Hepatic stellate cell (primary cell): ENCODE measurements at regions not wholly inside any gene's neighbourhood (a gene's known extent, or its start where the extent isn't known, plus 50 kb on each side); places are given as distances from the start of the nearest gene placed in this dataset.
"Not testable (repeated sequence)": the region's sequence is repeated elsewhere in the genome, so short reads cannot be mapped to it uniquely, and the experiment has no call there.

Experiments used
- DNase-seq: peaks from one replicate; pipeline ENCODE4 v3.0.0; 2011; ENCODE audit warnings: low spot score

DNA sequence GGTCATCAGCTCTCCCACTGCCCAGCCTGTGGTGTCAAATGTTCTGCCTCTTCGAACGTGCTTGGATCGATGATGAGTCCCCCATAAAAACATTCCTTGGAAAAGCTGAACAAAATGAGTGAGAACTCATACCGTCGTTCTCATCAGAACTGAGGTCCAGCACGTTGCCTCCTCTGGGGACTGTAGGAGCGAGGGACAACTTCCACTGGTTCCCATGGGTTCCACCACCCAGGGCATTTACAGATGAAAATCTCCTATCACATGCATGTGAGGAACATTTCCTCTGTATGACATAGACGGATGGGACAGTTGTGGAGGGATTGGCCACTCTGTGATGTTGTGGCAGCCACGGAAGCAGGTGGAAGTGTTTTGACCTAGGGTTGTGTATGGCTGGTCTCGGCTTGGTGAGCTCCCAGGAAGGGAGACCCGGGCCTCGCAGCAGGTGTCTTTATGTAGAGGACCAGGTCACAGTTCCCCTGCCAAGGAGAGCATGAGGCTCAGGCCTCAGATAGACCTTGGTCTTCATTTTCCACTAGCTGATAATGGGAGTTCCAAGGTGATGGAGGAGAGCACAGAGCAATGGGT lies 113.0 kb downstream of the SNRPN start:
- DNase-seq = no peak

DNA sequence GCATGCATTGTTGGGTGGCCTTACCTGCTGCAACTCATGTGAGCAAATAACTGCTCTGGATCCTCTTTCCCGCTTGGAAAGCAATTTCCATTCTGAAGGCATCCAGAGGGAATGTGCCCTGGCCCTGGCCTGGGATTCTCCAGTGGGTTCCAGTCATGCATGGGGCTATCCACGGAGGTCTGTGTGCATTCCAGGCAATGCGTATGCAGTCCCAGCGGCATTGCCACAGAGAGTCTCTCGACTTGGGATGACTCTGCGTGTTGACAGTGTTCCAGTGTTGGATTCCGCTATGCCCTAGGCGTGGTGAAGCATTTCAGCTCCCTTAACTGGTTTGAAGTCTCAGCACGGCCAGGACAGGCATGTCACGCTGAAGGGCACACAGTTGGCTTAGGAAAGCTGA lies 113.9 kb downstream of the SNRPN start:
- DNase-seq = no peak

- no peak for DNase-seq
These were observed 115.7 kb downstream of the SNRPN start for GRCh38 chr15:25070353-25070963.

DNA sequence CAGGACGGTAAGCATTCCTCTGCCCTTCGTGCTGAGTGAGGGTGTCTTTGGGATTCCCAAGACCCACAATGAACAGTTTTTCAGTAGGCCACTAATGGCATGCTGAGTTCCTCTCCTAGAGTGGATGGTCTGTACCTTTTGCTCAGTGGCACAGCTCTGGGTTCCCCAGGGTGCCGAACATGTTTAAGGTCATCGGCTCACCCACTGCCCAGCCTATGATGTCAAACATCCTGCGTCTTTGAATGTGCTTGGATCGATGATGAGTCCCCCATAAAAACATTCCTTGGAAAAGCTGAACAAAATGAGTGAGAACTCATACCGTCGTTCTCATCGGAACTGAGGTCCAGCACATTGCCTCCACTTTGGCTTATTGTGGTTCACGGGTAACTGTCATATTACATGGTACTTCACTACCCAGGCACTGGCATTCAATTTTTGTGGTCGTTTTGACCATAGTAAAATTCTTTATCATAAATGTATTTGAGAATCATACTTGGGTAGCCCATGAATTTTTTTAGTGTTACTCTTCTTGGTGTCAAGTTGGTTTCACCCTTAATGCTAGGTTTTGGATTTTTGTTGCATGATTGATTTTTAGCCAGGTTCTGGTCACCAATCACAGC lies 118.2 kb downstream of the SNRPN start:
- no peak for DNase-seq

DNA sequence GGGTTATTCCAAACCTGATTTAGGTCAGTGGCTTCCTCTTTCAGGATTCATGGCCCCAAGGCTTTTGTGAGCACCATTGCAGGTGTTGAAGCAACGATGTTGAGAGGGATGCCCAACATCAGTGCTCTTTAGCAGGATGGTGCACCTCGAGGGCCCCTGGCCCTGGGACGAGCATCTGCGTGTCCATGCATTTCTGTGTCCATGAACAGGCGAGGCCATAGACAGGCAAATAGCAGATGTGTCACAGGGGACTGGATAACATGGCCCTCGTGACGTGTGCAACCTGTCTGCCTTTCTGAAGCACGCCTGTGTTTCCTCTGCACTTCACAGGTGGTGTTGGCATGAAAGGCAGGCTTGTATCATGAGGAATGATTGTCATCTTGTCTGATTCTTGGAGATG lies 132.3 kb downstream of the SNRPN start:
- DNase-seq = no peak

- no peak for DNase-seq
These were observed 133.5 kb downstream of the SNRPN start for GRCh38 chr15:25088261-25088790.

- no peak for DNase-seq
These were observed 134.8 kb downstream of the SNRPN start for GRCh38 chr15:25089577-25089976.

GRCh38 chr15:25090073-25090733 lies 135.4 kb downstream of the SNRPN start:
- DNase-seq = no peak

DNA sequence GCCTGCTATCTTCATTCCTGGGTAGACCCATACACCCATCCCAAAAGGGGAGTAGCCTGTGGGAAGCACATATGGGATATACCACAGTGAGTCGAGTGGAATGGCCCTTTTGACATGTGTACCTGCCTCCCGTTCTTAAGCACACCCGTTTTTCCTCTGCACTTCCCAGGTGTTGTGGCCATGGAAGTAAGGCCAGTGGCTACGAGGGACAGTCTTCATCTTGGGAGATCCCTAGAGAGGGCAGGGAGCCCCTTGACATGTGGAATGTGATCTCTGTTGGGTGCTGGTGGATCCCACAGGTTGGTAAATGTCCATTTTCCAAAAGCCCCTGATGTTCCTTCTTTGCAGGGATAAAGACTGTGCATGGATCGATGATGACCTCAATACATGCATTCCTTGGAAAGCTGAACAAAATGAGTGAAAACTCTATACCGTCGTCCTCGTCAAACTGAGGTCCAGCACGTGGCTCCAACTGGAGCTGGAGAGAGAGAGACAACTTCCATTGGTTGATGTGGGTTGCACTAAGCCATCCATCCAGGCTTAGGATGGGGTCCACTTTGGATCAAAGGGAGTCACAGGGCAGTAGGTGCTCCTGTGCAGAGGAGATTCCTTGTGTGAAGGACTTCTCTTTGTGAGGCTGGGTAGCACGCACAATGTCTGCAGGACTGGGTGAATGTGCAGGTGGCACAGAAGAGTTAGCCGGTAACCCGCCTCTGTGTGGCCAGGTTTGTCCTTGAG lies 136.8 kb downstream of the SNRPN start:
- no peak for DNase-seq

GRCh38 chr15:25092661-25093060 lies 137.9 kb downstream of the SNRPN start:
- no peak for DNase-seq

DNA sequence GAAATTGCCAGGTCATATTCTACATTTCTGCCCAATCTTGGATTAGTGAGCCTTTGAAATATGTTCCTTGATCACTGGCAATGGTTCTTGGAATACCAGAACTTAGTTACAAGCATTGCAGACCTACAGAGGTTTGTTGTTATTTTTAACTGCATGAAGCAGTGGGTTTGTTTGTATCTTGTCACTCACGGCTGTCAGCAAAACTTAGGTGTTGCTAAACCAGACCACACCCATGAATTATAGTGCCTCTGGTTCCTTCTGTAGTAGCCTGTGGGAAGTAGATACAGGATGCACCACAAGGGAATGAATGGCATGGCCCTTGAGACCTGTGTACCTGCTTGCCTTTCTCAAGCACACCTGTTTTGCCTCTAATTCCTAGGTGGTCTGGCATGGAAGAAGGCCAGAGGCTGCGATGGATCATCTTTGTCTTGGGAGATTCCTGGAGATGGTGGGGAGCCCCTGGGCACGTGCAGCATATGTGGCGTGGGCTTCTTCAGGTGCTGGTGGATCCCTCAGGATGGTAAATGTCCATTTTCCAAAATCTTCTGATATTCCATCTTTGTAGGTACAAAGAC lies 138.8 kb downstream of the SNRPN start:
- DNase-seq = no peak

DNA sequence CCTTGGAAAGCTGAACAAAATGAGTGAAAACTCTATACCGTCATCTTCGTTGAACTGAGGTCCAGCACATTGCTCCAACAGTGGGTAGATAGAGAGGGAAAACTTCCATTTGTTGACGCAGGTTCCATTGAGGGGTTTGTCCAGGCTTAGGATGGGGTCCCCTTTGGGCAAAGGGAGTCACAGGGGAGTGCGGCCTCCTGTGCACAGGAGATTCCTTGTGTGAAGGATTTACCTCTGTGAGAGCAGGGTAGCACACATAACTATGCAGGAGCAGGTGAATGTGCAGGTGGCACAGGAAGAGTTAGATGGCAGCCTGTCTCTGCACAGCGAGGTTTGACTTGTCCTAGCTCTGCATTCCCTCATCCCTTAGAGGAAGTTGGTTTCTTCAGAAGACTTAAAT lies 139.3 kb downstream of the SNRPN start:
- DNase-seq = no peak

DNA sequence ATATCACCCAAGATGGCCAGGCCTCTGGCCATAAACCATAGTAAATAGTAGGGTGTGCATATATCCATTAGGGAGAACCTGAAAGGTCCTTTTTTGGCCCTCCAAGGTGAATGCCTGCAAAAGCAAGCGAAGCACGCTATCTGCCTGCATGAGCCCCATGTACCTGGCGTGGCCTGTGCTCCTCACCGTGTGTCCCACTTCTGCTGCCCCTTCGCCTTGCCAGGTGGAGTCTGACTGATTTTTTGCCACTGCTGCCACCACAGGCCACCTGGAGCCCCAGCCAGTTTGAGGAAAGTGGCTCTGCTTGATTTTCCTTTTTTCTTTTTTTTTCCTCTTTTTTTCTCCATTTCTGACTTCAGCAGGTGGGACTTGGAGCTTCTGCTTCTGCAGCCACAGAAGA lies 139.7 kb downstream of the SNRPN start:
- no peak for DNase-seq

DNA sequence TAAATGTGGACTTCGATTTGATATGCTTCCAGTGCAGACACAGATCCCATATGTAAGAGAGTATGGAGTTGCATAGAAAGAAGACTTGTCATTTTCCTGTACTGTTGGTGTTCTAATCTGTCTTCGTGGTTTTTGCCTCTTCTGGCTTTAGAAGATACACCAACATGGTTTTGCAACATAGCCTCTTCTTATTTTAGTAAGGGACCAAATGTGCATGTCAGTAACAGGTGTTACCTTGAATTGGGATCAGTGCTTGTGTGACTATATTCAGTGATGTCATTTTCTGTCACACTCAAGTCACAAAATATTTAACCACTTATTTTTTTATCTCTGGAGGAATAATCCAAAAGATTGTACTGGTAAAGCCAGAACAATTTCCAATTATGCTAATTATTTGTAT lies 140.4 kb downstream of the SNRPN start:
- DNase-seq = no peak

GRCh38 chr15:25099966-25100365 lies 145.2 kb downstream of the SNRPN start:
- not testable (repeated sequence) for DNase-seq

DNA sequence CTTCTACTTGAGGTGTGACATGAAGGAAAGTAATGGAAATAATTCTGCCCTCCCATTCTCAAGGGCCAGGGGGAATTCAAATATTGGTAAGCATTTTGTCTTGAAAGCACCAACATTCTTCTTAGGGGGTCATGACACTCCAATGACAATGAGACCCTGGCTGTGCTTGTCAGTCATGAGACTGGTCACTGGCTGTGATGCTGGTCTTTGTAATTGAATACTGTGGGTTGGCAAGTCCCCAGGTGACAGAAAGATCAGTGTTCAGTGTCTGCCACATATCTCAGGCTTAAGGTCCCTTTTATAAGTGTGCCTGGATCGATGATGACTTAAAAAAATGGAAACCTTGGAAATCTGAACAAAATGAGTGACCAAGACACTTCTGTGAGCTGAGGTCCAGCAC lies 151.4 kb downstream of the SNRPN start:
- no peak for DNase-seq

DNA sequence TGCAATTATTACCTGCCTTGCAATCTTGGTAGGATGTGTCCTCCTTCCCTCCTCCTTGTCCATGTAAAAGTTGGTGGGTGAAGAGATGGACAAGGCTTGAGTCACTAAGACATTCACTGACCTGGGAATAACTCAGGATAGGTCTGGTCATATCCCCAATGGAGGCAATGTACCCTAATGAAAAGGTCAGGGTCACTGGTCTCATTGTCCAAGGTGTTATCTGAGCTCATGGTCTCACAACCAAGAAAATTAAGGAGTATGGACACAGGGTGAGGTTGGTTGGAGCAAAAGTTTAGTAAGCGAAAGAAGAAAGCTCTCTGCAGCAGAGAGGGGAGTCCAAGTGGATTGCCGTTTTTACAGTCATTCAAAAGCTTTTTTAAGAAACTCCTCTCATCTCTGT lies 179.0 kb downstream of the SNRPN start:
- no peak for DNase-seq

GRCh38 chr15:25134546-25134945 lies 179.8 kb downstream of the SNRPN start:
- no peak for DNase-seq

DNA sequence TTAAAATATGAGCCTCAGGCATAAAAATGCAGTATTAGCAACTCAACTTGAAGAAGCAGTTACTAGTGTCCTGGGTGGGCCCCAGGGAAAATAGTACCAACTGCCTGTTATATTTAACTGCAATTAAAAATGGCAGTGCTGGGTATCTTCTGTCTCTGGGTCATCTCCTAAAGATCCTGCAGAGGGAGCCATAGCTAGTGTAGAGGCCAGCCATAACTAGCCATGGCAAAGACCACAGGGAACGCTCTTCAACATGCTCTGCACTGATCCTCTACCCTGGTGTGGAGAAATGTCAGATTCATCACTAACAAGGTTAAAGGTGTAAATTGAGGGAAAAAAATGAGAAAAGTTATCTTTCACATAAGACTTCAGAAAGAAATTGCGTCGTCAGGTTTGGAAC lies 181.3 kb downstream of the SNRPN start:
- DNase-seq = no peak

DNA sequence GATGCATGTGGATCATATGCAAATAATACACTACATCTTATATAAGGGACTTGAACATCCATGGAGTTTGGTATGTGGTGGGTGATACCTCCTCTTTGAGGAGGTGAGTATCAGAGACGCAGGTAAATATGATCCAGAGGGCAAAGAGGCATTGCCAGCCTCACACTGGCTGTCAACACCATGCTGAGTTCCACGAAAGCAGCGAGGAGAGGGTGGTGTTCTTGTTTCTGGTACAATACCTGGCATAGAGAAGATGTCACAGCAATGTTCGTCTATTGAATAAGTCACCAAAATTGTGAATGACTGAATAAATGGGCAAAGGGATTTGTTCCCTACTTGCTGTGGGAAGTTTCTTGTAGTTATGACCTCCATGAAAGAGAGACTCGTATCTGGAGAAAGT lies 182.2 kb downstream of the SNRPN start:
- DNase-seq = no peak

DNA sequence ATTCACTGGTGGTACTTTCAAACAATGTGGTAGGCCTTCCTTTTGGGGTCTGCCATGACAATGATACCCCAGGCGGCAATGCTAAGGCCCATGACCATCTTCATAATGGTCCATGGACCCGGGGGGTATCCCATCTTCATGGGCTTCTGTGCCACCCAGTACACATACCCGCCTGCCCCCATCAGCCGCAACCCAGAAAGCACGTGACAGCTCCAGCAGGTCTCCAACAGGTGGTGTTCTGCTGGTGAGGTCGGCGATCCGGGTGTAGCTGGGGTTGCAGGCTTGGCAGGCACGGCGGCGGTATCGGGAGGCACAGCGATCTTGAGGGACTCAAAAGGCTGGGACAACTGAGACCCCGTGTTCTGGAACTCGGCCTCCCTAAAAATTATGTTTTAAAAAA lies 214.5 kb downstream of the SNRPN start:
- no peak for DNase-seq

DNA sequence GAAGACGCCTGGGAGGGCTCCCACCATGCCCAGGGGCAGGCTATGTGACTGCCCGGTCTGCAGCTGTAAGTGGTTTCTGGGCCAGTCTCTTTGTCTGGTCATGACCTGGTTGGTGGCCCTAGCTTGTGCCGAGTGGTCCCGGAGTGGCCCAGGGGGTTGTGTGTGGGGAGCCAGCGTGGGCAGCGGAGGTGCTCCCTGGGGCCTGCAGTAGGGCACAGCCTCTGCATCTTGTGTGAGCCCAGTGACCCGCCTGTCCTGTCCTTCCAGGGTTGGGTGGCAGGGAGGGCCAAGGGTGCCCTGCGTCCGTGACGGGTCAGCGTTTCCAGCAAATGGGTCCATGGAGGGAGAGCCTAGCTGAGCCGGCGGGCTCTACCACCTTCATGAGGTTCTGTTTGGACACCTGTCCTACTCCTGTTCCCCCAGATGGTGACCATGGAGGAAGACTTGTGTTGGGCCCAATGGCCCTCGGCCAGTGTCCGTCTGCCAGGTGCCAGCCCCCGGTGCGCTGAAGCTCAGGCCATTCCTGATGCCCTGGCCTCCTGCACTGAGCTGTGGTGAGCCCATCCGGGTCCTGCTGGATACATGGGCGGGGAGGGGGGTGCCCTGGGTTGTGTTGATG lies 215.4 kb downstream of the SNRPN start:
- no peak for DNase-seq
